Activated CD4-positive, alpha-beta T cell treated with anti-CD3 and anti-CD28 coated beads, Interleukin-2, amount 10 ng/mL, durations not matched to agents 24 days and 14 days (primary cell): ENCODE measurements at regions not wholly inside any gene's neighbourhood (a gene's known extent, or its start where the extent isn't known, plus 50 kb on each side); places are given as distances from the start of the nearest gene placed in this dataset.

ENCODE experiments used
- DNase-seq: peaks from one replicate; pipeline ENCODE4 v3.0.0; 2022
- H3K27ac Mint-ChIP-seq: one replicate; pipeline ENCODE4 v1.8.0; 2022; ENCODE audit warnings: mild to moderate bottlenecking, mixed read lengths
- H3K27me3 Mint-ChIP-seq: one replicate; pipeline ENCODE4 v1.8.0; 2022; ENCODE audit warnings: mixed read lengths
- H3K36me3 Mint-ChIP-seq: one replicate; pipeline ENCODE4 v1.8.0; 2022; ENCODE audit warnings: low read depth, mild to moderate bottlenecking, mixed read lengths
- H3K4me1 Mint-ChIP-seq: one replicate; pipeline ENCODE4 v1.8.0; 2021; ENCODE audit warnings: mixed read lengths
- H3K4me3 Mint-ChIP-seq: one replicate; pipeline ENCODE4 v1.8.0; 2022; ENCODE audit warnings: mild to moderate bottlenecking, moderate library complexity, mixed read lengths
- H3K9me3 Mint-ChIP-seq: one replicate; pipeline ENCODE4 v1.8.0; 2021; ENCODE audit warnings: mixed read lengths
- intact Hi-C: fragments of 100-400 bp; cut with micrococcal nuclease; formaldehyde crosslinking; loops from one replicate; pipeline ENCODE4 v1.15.1; 2023

DNA sequence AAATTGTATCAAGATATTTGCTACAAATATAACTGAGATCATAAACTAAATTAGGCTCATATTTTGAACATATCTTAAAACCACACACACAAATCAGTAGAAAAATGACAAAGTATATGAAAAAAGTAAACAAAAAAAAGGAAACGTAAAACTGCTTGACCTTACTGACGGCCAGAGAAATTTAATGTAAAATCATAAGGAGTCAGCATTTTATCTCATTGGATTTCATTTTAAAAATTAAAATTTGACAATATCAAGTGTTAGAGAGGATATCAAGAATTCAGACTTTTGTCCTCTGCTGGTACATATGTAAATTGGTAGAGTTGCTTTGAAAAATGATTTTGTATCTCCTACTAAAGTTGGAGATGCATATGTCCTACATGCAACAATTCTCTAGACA is 209.2 kb upstream of the ZC3H15 start:
- Mint-ChIP-seq H3K27ac (no peak overlapping the region), H3K27me3 (no peaks in the 10 kb centered on the region), H3K4me1 (no peaks in the 10 kb centered on the region), H3K9me3 (no peaks in the 10 kb centered on the region), H3K36me3 (no peaks in the 10 kb centered on the region), H3K4me3 (no peak overlapping the region)
- DNase-seq: no peak
- intact Hi-C loops: no loop called here

DNA sequence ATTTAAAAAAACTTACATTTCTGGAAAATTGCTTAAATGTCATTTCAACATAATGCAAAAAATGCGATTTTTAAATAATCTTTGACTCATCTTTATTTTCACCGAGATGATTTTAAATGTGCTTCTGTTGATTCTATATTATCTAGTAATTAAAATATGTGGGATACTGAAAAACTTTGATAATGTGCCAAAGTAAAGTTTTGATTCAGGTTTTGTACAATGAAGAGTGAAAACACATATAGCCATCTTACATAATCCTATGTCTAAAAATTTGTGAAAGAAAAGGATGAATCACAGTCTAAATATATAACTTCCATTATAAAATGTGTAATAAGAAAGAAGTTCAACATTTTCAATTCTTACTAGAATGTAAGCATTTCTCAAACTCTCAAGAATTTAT is 204.3 kb upstream of the ZC3H15 start:
- Mint-ChIP-seq H3K4me1 (no peaks in the 10 kb centered on the region), H3K36me3 (no peaks in the 10 kb centered on the region), H3K9me3 (no peaks in the 10 kb centered on the region), H3K27ac (no peak overlapping the region), H3K27me3 (no peaks in the 10 kb centered on the region), H3K4me3 (no peak overlapping the region)
- intact Hi-C loops: no loop called here
- DNase-seq: no peak

DNA sequence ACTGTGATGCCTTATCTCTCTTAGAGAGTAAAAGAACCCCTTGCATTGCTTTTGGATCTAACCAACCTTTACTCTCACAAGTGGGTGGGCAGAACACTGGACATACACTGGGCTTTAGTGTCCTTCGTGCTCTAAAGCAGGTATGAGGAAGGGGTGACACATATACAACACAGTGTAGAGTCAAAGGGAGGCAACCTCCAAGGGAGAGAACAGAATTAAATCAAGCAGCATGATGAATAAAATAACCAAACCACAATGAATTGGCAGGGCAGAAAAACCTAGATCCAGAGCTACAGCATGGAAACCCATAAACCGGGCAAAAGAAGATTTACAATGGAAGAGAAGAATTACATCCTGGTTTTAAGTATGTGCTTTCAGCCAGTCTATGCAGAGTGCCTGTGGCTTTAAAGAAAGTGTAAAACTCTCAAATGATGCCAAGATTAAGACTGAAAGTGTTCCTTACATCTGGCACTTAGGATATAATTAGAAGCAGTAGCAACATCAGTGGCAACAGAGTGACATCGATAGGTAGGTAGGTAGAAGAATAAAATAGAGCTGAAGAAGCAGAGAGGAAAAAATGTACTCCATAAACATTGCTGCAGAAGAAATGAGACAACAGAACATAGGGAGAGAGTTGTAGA is 191.7 kb upstream of the ZC3H15 start:
- no peaks in the 10 kb centered on the region for H3K4me1 Mint-ChIP-seq
- no peak overlapping the region for H3K27ac Mint-ChIP-seq
- H3K27me3 Mint-ChIP-seq: no peaks in the 10 kb centered on the region
- intact Hi-C loops: no loop called here
- no peak overlapping the region for H3K4me3 Mint-ChIP-seq
- H3K9me3 Mint-ChIP-seq: no peaks in the 10 kb centered on the region
- H3K36me3 Mint-ChIP-seq: no peaks in the 10 kb centered on the region
- no peak for DNase-seq

DNA sequence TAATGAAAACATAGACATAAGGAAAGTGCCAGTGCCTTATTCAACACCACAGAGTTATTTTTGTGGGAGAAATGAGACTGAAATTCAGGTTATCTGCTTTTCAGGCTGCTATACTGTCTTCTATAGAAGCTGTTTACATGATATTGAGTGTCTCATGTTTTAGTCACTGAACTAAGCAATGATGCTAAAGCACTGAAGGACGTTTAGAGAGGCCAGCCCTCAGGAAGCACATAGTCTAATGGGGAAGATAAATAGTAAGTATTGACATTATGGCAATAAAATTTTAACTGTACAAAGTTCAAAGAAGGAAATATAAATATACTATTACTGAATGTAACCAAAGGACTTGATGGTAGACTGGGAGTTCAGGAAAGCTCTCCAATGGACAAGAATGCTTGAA is 186.4 kb upstream of the ZC3H15 start:
- no peaks in the 10 kb centered on the region for H3K27me3 Mint-ChIP-seq
- H3K9me3 Mint-ChIP-seq: no peaks in the 10 kb centered on the region
- H3K4me3 Mint-ChIP-seq: no peak overlapping the region
- no peaks in the 10 kb centered on the region for H3K36me3 Mint-ChIP-seq
- no peak overlapping the region for H3K27ac Mint-ChIP-seq
- no peak for DNase-seq
- no peaks in the 10 kb centered on the region for H3K4me1 Mint-ChIP-seq
- intact Hi-C loops: no loop called here

DNA sequence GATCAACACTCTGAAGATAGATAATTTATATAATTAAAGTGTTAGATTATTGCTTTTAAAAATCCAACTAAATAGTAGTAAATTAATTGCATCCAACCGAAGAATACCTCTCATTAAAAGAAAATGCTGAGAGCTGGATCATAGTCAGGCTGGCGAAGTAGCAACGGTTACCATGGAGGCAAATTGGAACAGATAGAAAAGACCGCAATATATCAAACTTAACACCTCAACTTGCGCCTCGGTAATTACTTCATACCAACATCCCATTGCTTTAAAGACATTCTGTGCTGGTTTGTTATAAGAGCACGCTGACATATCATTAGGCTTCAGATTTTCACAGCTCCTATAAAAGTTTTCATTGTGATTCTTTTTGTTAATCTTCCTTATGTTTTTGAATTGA is 183.8 kb upstream of the ZC3H15 start:
- no peaks in the 10 kb centered on the region for H3K9me3 Mint-ChIP-seq
- no peaks in the 10 kb centered on the region for H3K27me3 Mint-ChIP-seq
- no peak overlapping the region for H3K27ac Mint-ChIP-seq
- H3K4me3 Mint-ChIP-seq: no peak overlapping the region
- intact Hi-C loops: no loop called here
- H3K36me3 Mint-ChIP-seq: no peaks in the 10 kb centered on the region
- H3K4me1 Mint-ChIP-seq: no peaks in the 10 kb centered on the region
- DNase-seq: no peak

DNA sequence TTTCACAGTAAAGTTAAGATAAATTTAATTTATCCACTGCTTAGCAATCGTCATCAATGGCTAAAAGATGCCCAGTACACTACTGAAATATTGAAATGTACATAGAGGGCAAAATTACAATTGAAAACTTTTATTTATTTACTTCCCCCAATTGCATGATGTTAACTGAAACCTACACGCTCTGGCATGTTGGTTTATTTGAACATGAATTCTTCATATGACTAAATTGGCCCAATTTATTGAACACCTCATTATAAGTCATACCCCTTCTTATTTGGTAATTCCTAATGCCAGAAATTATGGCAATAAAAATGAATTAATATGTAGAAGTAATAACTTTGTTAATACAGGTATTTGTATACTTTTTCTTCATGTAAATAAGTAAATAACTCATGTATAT is 183.0 kb upstream of the ZC3H15 start:
- no peaks in the 10 kb centered on the region for H3K9me3 Mint-ChIP-seq
- H3K36me3 Mint-ChIP-seq: no peaks in the 10 kb centered on the region
- H3K4me1 Mint-ChIP-seq: no peaks in the 10 kb centered on the region
- H3K27me3 Mint-ChIP-seq: no peaks in the 10 kb centered on the region
- H3K4me3 Mint-ChIP-seq: no peak overlapping the region
- intact Hi-C loops: no loop called here
- no peak for DNase-seq
- no peak overlapping the region for H3K27ac Mint-ChIP-seq

DNA sequence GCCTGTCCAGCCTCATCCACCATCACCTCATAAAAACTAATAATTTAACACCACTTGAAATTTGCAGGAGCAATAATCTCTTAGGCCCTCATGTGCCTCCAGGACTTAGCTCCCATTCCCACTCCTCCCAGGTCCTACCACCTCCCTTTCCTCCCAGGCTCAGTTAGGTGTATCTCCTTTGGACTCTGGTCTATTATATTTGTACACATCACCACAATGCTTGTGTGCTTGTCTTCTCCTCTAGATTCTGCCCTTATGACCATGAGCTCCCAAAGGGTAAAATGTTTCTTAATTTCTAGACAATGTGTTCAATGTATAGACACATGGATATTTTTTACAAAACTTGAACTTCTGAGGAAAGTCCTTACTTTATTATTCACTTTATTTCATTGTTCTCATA is 182.0 kb upstream of the ZC3H15 start:
- Mint-ChIP-seq H3K4me3 (no peak overlapping the region), H3K4me1 (no peaks in the 10 kb centered on the region), H3K27ac (no peak overlapping the region), H3K27me3 (no peaks in the 10 kb centered on the region), H3K36me3 (no peaks in the 10 kb centered on the region), H3K9me3 (no peaks in the 10 kb centered on the region)
- DNase-seq: no peak
- intact Hi-C loops: no loop called here

DNA sequence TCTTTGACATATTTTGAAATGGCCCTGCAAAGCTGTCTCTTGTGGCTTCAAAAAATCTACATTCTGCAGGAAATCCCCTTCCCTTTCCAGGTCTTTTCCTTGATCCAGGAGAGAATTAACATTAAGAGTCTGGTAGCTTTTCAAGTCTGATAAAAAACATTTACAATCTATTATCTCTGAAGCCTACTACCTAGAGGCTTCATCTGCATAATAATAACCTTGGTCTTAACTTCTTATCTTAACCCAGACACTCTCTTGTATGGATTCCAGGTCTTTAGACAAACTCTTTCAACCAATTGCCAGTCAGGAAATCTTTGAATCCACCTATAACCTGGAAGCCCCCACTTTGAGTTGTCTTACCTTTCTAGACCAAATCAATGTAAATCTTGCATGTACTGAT is 179.3 kb upstream of the ZC3H15 start:
- no peak overlapping the region for H3K27ac Mint-ChIP-seq
- intact Hi-C loops: no loop called here
- H3K4me1 Mint-ChIP-seq: no peaks in the 10 kb centered on the region
- no peaks in the 10 kb centered on the region for H3K27me3 Mint-ChIP-seq
- H3K9me3 Mint-ChIP-seq: no peaks in the 10 kb centered on the region
- no peak overlapping the region for H3K4me3 Mint-ChIP-seq
- H3K36me3 Mint-ChIP-seq: no peaks in the 10 kb centered on the region
- no peak for DNase-seq

DNA sequence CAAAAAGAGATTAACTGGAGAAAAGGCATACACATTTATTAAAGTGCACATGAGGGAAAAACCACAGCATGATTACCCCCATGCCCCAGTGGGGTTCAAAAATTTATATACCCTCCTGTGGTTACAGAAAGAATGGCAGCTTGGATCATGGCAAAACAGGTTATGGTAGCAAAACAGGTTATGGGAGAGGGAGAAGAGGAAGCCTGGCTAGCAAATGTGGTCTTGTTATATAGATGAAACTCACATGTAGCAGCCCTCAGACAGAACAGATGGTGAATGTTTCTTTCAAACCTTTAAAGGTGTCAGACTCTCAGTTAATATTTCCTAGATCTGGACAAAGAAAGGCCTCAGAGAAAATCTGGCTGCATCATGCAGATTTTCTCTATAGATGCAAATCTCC is 178.2 kb upstream of the ZC3H15 start:
- Mint-ChIP-seq H3K36me3 (no peaks in the 10 kb centered on the region), H3K4me3 (no peak overlapping the region)

DNA sequence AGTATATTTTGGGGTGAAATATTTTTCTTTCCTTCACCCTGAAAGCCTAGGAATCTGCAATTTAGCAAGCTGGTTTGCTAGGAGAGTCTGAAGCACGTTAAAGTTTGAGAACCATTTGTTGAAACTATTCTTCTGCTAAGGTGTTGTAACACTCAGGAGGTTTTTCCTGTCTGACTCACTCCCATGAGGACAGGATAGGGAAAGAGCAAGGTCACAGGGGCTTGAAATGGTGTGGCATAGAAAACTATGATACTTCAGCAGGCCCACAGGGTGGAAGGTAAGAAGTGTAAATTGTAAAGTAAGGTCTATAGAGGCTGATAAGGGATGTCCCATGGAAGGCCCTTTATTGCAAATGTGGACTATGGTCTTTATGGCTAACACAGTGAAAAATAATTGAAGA is 177.7 kb upstream of the ZC3H15 start:
- Mint-ChIP-seq H3K4me1 (no peaks in the 10 kb centered on the region), H3K9me3 (no peaks in the 10 kb centered on the region), H3K36me3 (no peaks in the 10 kb centered on the region), H3K27me3 (no peaks in the 10 kb centered on the region), H3K27ac (no peak overlapping the region), H3K4me3 (no peak overlapping the region)
- DNase-seq: no peak
- intact Hi-C loops: no loop called here

More for the DNA sequence above, 178.2 kb upstream of the ZC3H15 start:
- H3K4me1 Mint-ChIP-seq: no peaks in the 10 kb centered on the region
- intact Hi-C loops: no loop called here
- H3K9me3 Mint-ChIP-seq: no peaks in the 10 kb centered on the region
- no peak overlapping the region for H3K27ac Mint-ChIP-seq
- H3K27me3 Mint-ChIP-seq: no peaks in the 10 kb centered on the region
- DNase-seq: no peak

DNA sequence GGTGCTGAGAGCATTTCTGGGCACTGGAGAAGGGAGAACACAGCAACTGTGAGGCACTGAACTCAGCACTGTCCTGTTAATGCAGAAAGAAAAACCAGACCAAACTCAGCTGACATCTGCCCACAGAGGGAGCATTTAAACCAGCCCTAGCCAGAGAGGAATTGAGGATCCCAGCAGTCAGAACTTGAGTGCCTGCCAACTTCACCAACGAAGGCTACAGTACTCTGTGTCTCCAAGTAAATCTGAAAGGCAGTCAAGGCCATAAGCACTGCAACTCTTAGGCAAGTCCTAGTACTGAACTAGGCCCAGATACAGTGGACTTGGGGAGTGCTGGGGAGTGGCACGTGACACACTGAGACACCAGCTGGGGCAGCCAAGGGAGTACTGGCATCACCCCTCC is 176.2 kb upstream of the ZC3H15 start:
- Mint-ChIP-seq H3K36me3 (no peaks in the 10 kb centered on the region), H3K9me3 (peaks cover 5% of the 10 kb centered on the region), H3K27ac (no peak overlapping the region), H3K27me3 (no peaks in the 10 kb centered on the region), H3K4me1 (no peaks in the 10 kb centered on the region), H3K4me3 (no peak overlapping the region)
- intact Hi-C loops: no loop called here
- no peak for DNase-seq

DNA sequence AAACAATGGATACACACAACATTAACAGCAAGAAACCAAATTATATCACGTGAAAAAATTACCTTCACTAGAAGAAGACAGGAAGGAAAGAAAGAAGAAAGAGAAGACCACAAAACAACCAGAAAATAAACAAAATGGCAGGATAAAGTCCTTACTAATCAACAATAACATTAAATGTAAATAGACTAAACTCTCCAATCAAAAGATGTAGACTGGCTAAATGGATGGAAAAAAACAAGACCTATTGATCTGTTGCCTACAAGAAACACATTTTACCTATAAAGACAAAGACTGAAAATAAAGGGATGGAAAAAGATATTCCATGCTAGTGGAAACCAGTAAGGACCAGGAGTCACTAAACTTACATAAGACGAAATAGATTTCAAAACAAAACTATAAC is 167.0 kb upstream of the ZC3H15 start:
- Mint-ChIP-seq H3K27ac (no peak overlapping the region), H3K4me1 (no peaks in the 10 kb centered on the region), H3K36me3 (no peaks in the 10 kb centered on the region), H3K9me3 (peaks cover 16% of the 10 kb centered on the region), H3K27me3 (no peaks in the 10 kb centered on the region), H3K4me3 (no peak overlapping the region)
- intact Hi-C loops: no loop called here
- no peak for DNase-seq

DNA sequence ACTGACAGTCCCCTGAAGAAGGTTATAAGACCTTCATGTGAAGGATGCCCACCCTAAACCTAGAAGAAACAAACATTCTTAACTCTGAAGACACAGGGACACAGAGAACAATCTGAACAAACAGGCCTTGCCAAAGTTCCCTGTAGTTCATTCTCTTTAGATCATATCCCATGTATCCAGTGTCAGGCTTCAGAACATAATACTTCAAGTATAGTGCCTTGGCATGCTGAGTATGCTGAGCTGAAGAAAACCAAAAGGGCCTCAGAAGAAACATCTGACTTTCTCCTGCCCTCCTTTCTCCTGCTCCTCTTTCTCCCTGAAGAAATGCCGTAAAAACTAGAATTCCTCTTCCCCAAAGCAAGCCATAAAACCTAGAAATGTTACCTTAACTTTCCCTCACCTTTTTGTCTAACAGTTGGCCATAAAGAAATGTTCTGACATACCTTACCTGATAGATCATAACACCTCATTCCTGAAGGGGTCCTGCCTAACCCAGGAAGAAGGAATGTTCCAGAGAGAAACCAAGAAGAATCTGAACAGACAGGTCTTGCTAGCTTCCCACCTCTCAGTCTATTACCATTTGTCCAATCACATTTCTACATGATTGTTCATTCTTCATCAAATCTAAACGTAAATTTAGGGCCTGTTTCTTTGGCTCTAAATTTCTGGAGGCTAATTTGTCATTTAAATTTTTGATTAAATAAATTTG is 160.1 kb upstream of the ZC3H15 start:
- intact Hi-C loops: no loop called here
- no peak overlapping the region for H3K27ac Mint-ChIP-seq
- no peaks in the 10 kb centered on the region for H3K4me1 Mint-ChIP-seq
- no peak for DNase-seq
- H3K27me3 Mint-ChIP-seq: no peaks in the 10 kb centered on the region
- H3K4me3 Mint-ChIP-seq: no peak overlapping the region
- H3K9me3 Mint-ChIP-seq: peaks cover 6% of the 10 kb centered on the region
- no peaks in the 10 kb centered on the region for H3K36me3 Mint-ChIP-seq

DNA sequence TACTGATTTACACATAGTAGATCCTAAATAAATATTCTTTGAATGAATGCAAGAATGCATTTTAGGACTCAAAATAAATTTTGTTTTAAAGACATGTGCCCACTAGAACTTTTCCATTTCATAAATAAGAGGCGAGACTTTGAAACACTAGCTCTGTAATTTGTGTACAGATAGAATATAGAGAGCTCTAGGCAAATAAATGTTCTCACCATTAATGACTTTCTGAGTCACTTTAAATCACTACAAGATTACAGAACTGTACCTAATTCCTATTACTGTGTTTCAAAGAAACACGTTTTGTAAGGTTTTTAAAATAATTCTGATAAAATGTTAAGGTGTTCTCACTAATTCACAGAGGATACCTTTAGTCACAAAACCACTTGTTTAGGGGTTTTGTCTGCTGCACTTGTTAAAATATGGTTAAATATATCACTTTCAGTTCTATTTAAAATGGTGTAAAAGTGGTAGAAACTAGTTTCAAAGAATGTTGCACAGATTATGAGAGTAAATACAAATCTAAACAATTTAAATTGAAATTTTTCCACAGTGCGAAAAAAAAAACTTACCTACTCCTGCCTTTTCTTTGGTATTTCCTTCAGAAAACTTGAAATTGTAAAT is 158.7 kb upstream of the ZC3H15 start:
- no peak overlapping the region for H3K4me3 Mint-ChIP-seq
- intact Hi-C loops: no loop called here
- no peak for DNase-seq
- no peaks in the 10 kb centered on the region for H3K9me3 Mint-ChIP-seq
- no peaks in the 10 kb centered on the region for H3K4me1 Mint-ChIP-seq
- H3K36me3 Mint-ChIP-seq: no peaks in the 10 kb centered on the region
- H3K27ac Mint-ChIP-seq: no peak overlapping the region
- no peaks in the 10 kb centered on the region for H3K27me3 Mint-ChIP-seq

DNA sequence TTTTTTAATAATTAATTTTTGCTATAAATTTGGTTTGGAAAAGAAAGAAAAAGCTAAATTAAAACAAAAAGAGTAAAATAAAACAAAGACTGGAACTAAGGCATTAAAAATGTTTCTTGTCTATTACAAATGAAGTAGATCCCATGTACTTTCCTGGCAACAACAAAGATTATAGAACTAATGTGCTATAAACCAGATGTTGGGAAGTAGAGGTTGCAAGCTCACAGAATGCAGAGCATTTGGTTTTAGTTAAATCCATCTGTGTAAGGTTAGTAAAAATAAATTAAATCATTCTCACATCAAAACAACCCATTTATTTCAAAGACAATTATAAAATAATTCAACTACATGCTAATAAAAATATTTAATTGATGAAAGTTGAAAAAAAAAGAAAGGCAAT is 157.2 kb upstream of the ZC3H15 start:
- Mint-ChIP-seq H3K27ac (no peak overlapping the region), H3K4me1 (no peaks in the 10 kb centered on the region), H3K9me3 (no peaks in the 10 kb centered on the region), H3K4me3 (no peak overlapping the region), H3K36me3 (no peaks in the 10 kb centered on the region), H3K27me3 (no peaks in the 10 kb centered on the region)
- no peak for DNase-seq
- intact Hi-C loops: no loop called here
